ENCODE measurements at regions not wholly inside any gene's neighbourhood (a gene's known extent, or its start where the extent isn't known, plus 50 kb on each side); places are given as distances from the start of the nearest gene placed in this dataset.

- no peak overlapping the region for H3K27ac Mint-ChIP-seq
- H3K36me3 Mint-ChIP-seq (ENCODE audit: insufficient read depth in 1 of 3, low read depth in 3 of 3) = no peaks in the 10 kb centered on the region
- Histone ChIP-seq H3K79me2 (ENCODE audit: insufficient read depth, low read length) (no peaks in the 10 kb centered on the region), H3K4me2 (ENCODE audit: insufficient read depth, insufficient read length, low read length) (no peak overlapping the region), H2AFZ (ENCODE audit: low read length) (no peak overlapping the region), H3K56ac (ENCODE audit: insufficient read length, low read depth, low read length) (no peak overlapping the region), H3K79me1 (ENCODE audit: insufficient read depth, low read depth, low read length, poor library complexity, severe bottlenecking) (no peaks in the 10 kb centered on the region), H3K27me3 (ENCODE audit: insufficient read depth, low read length) (no peaks in the 10 kb centered on the region), H4K20me1 (ENCODE audit: control insufficient read depth, insufficient read depth, insufficient read length) (no peaks in the 10 kb centered on the region), H3K27ac (ENCODE audit: insufficient read length, low read depth, low read length) (no peak overlapping the region), H2BK15ac (ENCODE audit: low read depth, low read length) (no peak overlapping the region), H2AK5ac (ENCODE audit: insufficient read length, low read length) (no peak overlapping the region), H3K14ac (ENCODE audit: insufficient read depth, low read length) (no peak overlapping the region), H2BK120ac (ENCODE audit: low read depth, low read length, poor library complexity, severe bottlenecking) (no peak overlapping the region), H4K8ac (replicated peaks; ENCODE audit: insufficient read length, low read depth, low read length) (no peak overlapping the region), H4K5ac (ENCODE audit: insufficient read length, low read depth, low read length) (no peak overlapping the region), H3K9ac (ENCODE audit: extremely low read depth, insufficient read length, low read length) (no peak overlapping the region), H4K91ac (ENCODE audit: insufficient read length, low read depth, low read length) (no peak overlapping the region), H2BK12ac (ENCODE audit: insufficient read length, low read depth, low read length) (no peak overlapping the region), H3T11ph (ENCODE audit: low read length) (no peak overlapping the region), H3K18ac (ENCODE audit: insufficient read length, low read depth, low read length) (no peak overlapping the region), H3K9me3 (ENCODE audit: control insufficient read depth, low read depth, low read length) (no peaks in the 10 kb centered on the region), H2BK5ac (ENCODE audit: insufficient read length, low read length) (no peak overlapping the region), H3K4ac (ENCODE audit: low read depth, low read length) (no peak overlapping the region), H3K23me2 (ENCODE audit: insufficient read length, low read depth, low read length, poor library complexity, severe bottlenecking) (no peaks in the 10 kb centered on the region), H3K4me1 (ENCODE audit: insufficient read depth, low read length) (no peaks in the 10 kb centered on the region), H3K23ac (ENCODE audit: insufficient read length, low read depth, low read length) (no peak overlapping the region), H2BK20ac (ENCODE audit: low read depth, low read length, poor library complexity, severe bottlenecking) (no peak overlapping the region)
- no peak for DNase-seq
- no CpG with 5 or more reads among the region's 4 CpGs for whole genome bisulfite sequencing (ENCODE audit: extremely low coverage, insufficient read length, low lambda C conversion rate)
- no peaks in the 10 kb centered on the region; a peak in 1 of 5 replicates for H3K9me3 Mint-ChIP-seq
- H3K27me3 Mint-ChIP-seq (ENCODE audit: low read depth) = no peaks in the 10 kb centered on the region
- TF ChIP-seq CTCF (conservative IDR thresholded peaks at IDR 0.05) = no peak
- H3K4me1 Mint-ChIP-seq = no peaks in the 10 kb centered on the region
- no peak overlapping the region for H3K4me3 Mint-ChIP-seq
Measured at GRCh38 chr20:54706581-54706980, 231.2 kb downstream of the DOK5 start.

Measured in H9 (cell line).